ENCODE measurements at regions not wholly inside any gene's neighbourhood (a gene's known extent, or its start where the extent isn't known, plus 50 kb on each side); places are given as distances from the start of the nearest gene placed in this dataset.

- H3K4me3 ChIP-seq (replicated peaks; ENCODE audit: low read depth, low read length) = no peak overlapping the region
- no peak for TF ChIP-seq CTCF (IDR thresholded peaks at IDR 0.05; ENCODE audit: low read depth, low read length, missing control alignments)
- DNase-seq (ENCODE audit: extremely low read depth, low read depth) = no peak
These were observed 120.8 kb downstream of the INHBA start for GRCh38 chr7:41582116-41582515.

DNA sequence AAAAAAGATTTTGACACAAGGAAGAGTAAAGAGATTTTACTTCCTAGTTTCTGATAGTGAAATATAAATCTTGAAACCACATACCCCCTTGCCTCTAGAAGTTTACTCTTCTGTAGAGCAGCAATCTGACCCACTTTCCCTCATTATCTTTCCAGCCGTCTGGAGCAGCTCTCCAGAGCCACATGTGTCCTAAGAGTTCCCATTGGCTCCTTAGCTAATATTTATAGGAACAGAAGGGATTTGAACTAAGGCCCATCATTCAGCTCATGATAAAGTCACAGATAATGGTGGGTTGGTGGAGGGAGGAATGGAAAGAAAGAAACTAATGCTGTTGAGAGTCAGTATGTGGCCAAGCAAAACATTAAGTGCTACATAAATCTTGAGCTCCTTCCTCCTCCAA, 121.8 kb downstream of the INHBA start:
- no peak overlapping the region for H3K4me3 ChIP-seq (replicated peaks; ENCODE audit: low read depth, low read length)
- no peak for TF ChIP-seq CTCF (IDR thresholded peaks at IDR 0.05; ENCODE audit: low read depth, low read length, missing control alignments)
- DNase-seq (ENCODE audit: extremely low read depth, low read depth) = no peak

GRCh38 chr7:41579961-41580935, 122.6 kb downstream of the INHBA start:
- TF ChIP-seq CTCF (IDR thresholded peaks at IDR 0.05; ENCODE audit: low read depth, low read length, missing control alignments) = no peak
- no peak overlapping the region for H3K4me3 ChIP-seq (replicated peaks; ENCODE audit: low read depth, low read length)
- DNase-seq (ENCODE audit: extremely low read depth, low read depth) = peak; percentile 51

DNA sequence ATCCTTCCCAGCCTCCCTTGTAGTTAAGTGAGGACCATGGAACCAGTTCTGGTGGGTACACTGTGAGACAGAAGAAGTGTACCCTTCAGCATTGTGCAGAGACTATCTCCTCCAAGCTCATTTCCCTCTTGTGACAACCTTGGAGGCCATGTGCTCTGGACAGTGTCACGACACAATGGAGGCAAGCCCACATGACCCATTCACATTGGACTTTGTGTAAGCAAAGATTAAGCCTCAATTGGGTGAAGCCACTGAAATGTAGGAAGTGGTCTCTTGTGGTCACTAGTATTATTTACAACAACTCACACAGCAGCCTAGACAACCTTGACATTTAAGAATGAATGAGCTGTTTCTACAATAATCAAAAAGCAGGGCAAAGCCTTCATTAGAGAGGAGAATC, 124.2 kb downstream of the INHBA start:
- no peak for TF ChIP-seq CTCF (IDR thresholded peaks at IDR 0.05; ENCODE audit: low read depth, low read length, missing control alignments)
- no peak overlapping the region for H3K4me3 ChIP-seq (replicated peaks; ENCODE audit: low read depth, low read length)
- no peak for DNase-seq (ENCODE audit: extremely low read depth, low read depth)

DNA sequence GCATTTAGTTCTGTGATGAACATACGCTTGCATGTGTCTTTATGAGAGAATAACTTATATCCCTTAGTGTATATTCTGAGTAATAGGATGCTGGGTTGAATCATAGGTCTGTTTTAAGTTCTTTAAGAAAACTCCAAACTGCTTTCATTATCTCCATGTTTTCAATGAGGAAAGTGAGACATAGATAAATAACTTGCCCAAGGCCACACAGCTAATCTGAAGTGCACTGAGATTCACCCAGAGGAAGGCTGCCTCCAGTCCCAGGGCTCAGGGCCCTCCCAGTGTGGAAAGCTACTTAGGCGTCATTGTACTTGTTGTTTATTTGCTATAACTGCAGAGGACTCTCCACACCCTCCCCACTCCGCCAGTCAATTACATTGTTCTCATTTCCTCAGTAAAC, 126.7 kb downstream of the INHBA start:
- no peak for DNase-seq (ENCODE audit: extremely low read depth, low read depth)
- no peak overlapping the region for H3K4me3 ChIP-seq (replicated peaks; ENCODE audit: low read depth, low read length)
- no peak for TF ChIP-seq CTCF (IDR thresholded peaks at IDR 0.05; ENCODE audit: low read depth, low read length, missing control alignments)

GRCh38 chr7:41574377-41574776, 128.5 kb downstream of the INHBA start:
- TF ChIP-seq CTCF (IDR thresholded peaks at IDR 0.05; ENCODE audit: low read depth, low read length, missing control alignments) = no peak
- no peak for DNase-seq (ENCODE audit: extremely low read depth, low read depth)
- no peak overlapping the region for H3K4me3 ChIP-seq (replicated peaks; ENCODE audit: low read depth, low read length)

Data from HFF-Myc (cell line).